ENCODE measurements at regions not wholly inside any gene's neighbourhood (a gene's known extent, or its start where the extent isn't known, plus 50 kb on each side); places are given as distances from the start of the nearest gene placed in this dataset.

DNA sequence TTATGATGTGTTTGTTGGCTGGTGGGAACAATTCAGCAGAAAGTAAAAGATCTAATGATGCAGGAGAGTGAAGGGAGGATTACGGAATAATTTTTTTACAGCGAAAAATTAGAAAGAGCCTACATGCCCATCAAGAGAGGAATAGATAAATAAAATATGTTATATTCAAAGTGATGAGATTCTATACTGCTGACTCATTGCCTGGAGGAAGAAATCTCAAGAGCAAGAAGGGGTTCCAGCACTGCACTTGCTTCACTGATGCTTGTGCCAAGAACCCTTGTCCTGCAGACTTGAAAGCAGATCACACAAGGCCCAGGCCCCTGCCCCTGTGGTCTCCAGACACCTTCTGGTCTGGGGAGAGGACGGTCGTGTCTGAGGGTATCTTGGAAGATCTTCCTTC, 295.1 kb upstream of the POU3F1 start:
- TF ChIP-seq, protein P1, sequence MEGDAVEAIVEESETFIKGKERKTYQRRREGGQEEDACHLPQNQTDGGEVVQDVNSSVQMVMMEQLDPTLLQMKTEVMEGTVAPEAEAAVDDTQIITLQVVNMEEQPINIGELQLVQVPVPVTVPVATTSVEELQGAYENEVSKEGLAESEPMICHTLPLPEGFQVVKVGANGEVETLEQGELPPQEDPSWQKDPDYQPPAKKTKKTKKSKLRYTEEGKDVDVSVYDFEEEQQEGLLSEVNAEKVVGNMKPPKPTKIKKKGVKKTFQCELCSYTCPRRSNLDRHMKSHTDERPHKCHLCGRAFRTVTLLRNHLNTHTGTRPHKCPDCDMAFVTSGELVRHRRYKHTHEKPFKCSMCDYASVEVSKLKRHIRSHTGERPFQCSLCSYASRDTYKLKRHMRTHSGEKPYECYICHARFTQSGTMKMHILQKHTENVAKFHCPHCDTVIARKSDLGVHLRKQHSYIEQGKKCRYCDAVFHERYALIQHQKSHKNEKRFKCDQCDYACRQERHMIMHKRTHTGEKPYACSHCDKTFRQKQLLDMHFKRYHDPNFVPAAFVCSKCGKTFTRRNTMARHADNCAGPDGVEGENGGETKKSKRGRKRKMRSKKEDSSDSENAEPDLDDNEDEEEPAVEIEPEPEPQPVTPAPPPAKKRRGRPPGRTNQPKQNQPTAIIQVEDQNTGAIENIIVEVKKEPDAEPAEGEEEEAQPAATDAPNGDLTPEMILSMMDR (IDR thresholded peaks at IDR 0.05) = no peak
- TF ChIP-seq POLR2AphosphoS5 (IDR thresholded peaks at IDR 0.05) (no peak), POLR2A (IDR thresholded peaks at IDR 0.05) (no peak)

Measured in breast epithelium (tissue), 3 donors.